ENCODE measurements at regions not wholly inside any gene's neighbourhood (a gene's known extent, or its start where the extent isn't known, plus 50 kb on each side); places are given as distances from the start of the nearest gene placed in this dataset.
"Not testable (repeated sequence)": the region's sequence is repeated elsewhere in the genome, so short reads cannot be mapped to it uniquely, and the experiment has no call there.

GRCh38 chr15:26261413-26261812 is 398.3 kb upstream of the ATP10A start:
- Mint-ChIP-seq H3K27me3 (ENCODE audit: low read depth) (no peaks in the 10 kb centered on the region), H3K9me3 (no peaks in the 10 kb centered on the region), H3K27ac (no peak overlapping the region), H3K36me3 (ENCODE audit: low read depth) (no peaks in the 10 kb centered on the region), H3K4me3 (no peak overlapping the region), H3K4me1 (ENCODE audit: low read depth) (no peaks in the 10 kb centered on the region)

GRCh38 chr15:26260517-26261133 is 397.5 kb upstream of the ATP10A start:
- H3K36me3 Mint-ChIP-seq (ENCODE audit: low read depth) = no peaks in the 10 kb centered on the region
- no peaks in the 10 kb centered on the region for H3K9me3 Mint-ChIP-seq
- no peak overlapping the region for H3K27ac Mint-ChIP-seq
- no peaks in the 10 kb centered on the region for H3K4me1 Mint-ChIP-seq (ENCODE audit: low read depth)
- H3K27me3 Mint-ChIP-seq (ENCODE audit: low read depth) = no peaks in the 10 kb centered on the region
- no peak overlapping the region for H3K4me3 Mint-ChIP-seq

DNA sequence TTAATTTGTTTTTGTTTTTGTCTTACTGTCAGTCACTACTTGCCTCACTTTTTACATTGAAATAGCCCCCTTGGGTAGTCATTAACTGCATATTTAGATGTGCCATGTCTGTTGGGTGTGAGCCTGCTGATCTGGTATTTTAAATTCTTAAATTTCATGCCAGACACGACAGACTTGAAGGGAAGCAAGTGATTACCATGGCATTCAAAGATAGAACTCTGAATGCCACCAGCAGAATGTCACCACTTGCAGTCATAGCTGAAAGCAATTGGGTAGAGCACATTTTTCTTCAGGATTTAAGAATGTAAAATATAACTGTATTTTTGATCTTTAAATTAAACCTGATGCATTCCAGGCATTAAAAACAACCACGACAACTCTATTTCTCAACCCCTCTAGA is 396.5 kb upstream of the ATP10A start:
- Mint-ChIP-seq H3K36me3 (ENCODE audit: low read depth) (no peaks in the 10 kb centered on the region), H3K4me1 (ENCODE audit: low read depth) (no peaks in the 10 kb centered on the region), H3K27me3 (ENCODE audit: low read depth) (no peaks in the 10 kb centered on the region), H3K27ac (no peak overlapping the region), H3K4me3 (no peak overlapping the region), H3K9me3 (no peaks in the 10 kb centered on the region)

- not testable (repeated sequence) for H3K4me1 Mint-ChIP-seq (ENCODE audit: low read depth); H3K36me3 Mint-ChIP-seq (ENCODE audit: low read depth); H3K27ac Mint-ChIP-seq; H3K27me3 Mint-ChIP-seq (ENCODE audit: low read depth); H3K4me3 Mint-ChIP-seq; H3K9me3 Mint-ChIP-seq
These were observed 381.7 kb upstream of the ATP10A start for GRCh38 chr15:26244782-26245181.

- H3K4me3 Mint-ChIP-seq = no peak overlapping the region
- H3K4me1 Mint-ChIP-seq (ENCODE audit: low read depth) = no peaks in the 10 kb centered on the region
- no peaks in the 10 kb centered on the region for H3K36me3 Mint-ChIP-seq (ENCODE audit: low read depth)
- no peak overlapping the region for H3K27ac Mint-ChIP-seq
- H3K9me3 Mint-ChIP-seq = peaks cover 8% of the 10 kb centered on the region
- no peaks in the 10 kb centered on the region for H3K27me3 Mint-ChIP-seq (ENCODE audit: low read depth)
These were observed 380.3 kb upstream of the ATP10A start for GRCh38 chr15:26243382-26243781.

GRCh38 chr15:26242565-26243071 is 379.5 kb upstream of the ATP10A start:
- Mint-ChIP-seq H3K27me3 (ENCODE audit: low read depth) (no peaks in the 10 kb centered on the region), H3K36me3 (ENCODE audit: low read depth) (no peaks in the 10 kb centered on the region), H3K9me3 (peaks cover 8% of the 10 kb centered on the region), H3K27ac (no peak overlapping the region), H3K4me3 (no peak overlapping the region), H3K4me1 (ENCODE audit: low read depth) (no peaks in the 10 kb centered on the region)

DNA sequence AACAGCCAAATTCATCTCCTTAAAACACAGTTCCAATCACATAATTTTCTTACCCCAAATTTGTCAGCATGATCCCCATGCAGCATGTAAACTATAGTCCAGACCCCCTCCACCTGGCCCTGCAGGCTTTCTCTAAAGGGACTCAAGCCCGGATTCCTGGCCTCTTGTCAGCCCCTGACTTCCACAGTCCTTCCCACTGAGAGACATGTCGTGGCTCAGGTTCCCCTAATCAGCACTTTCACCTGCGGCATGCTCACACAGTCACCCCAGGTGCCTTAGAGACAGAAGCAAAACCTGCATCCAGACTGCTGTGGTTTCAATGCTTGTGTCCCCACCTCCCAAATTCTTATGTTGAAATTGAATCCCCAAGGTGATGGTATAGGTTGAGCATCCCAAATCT is 372.7 kb upstream of the ATP10A start:
- Mint-ChIP-seq H3K27ac (no peak overlapping the region), H3K4me3 (no peak overlapping the region), H3K36me3 (ENCODE audit: low read depth) (no peaks in the 10 kb centered on the region), H3K9me3 (peaks cover 4% of the 10 kb centered on the region), H3K4me1 (ENCODE audit: low read depth) (no peaks in the 10 kb centered on the region), H3K27me3 (ENCODE audit: low read depth) (no peaks in the 10 kb centered on the region)

GRCh38 chr15:26234976-26235767 is 372.0 kb upstream of the ATP10A start:
- Mint-ChIP-seq H3K4me3 (no peak overlapping the region), H3K4me1 (ENCODE audit: low read depth) (no peaks in the 10 kb centered on the region), H3K36me3 (ENCODE audit: low read depth) (no peaks in the 10 kb centered on the region), H3K27ac (no peak overlapping the region), H3K9me3 (peaks cover 4% of the 10 kb centered on the region), H3K27me3 (ENCODE audit: low read depth) (no peaks in the 10 kb centered on the region)

DNA sequence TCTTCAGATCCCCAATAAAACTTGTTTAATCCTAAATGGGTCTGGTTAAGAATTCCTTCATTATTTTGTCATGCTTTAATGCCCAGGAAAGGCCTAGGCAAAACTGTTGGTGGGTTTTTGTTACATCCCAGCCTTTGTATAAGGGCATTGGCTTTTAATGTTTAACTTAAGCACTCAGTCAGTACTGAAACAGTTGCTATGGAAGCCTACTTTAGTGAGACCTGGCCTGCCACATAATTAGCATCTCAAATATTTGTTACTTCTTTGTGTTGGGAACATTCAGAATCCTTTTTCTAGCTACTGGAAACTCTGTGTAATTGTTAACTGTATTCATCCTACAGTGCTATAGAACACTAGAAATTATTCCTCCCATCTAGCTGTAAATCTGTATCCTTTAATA is 369.6 kb upstream of the ATP10A start:
- Mint-ChIP-seq H3K27me3 (ENCODE audit: low read depth) (no peaks in the 10 kb centered on the region), H3K4me1 (ENCODE audit: low read depth) (no peaks in the 10 kb centered on the region), H3K27ac (no peak overlapping the region), H3K36me3 (ENCODE audit: low read depth) (no peaks in the 10 kb centered on the region), H3K4me3 (no peak overlapping the region), H3K9me3 (peaks cover 4% of the 10 kb centered on the region)

DNA sequence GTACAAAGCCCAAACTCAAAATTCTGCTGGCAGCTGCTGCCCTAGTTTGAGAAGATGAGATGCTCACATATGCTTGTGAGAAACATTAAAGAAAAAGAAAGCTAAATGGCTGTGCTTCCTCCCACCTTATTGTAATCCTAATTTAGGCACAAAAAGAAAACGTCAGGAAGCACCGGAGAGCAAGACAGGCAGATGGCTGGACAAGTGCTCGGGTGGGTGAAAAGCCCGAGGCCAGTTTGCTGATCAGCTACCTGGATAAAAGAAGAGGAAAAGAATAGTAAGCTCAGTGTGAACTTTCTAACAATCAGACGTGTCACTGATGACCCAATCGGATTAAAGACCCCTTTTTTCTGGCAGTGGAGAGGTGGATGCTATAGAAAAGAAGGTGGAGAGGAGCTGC is 368.0 kb upstream of the ATP10A start:
- H3K9me3 Mint-ChIP-seq = peaks cover 13% of the 10 kb centered on the region
- no peak overlapping the region for H3K4me3 Mint-ChIP-seq
- H3K27me3 Mint-ChIP-seq (ENCODE audit: low read depth) = no peaks in the 10 kb centered on the region
- H3K4me1 Mint-ChIP-seq (ENCODE audit: low read depth) = no peaks in the 10 kb centered on the region
- H3K27ac Mint-ChIP-seq = no peak overlapping the region
- no peaks in the 10 kb centered on the region for H3K36me3 Mint-ChIP-seq (ENCODE audit: low read depth)

- no peaks in the 10 kb centered on the region for H3K27me3 Mint-ChIP-seq (ENCODE audit: low read depth)
- no peaks in the 10 kb centered on the region for H3K36me3 Mint-ChIP-seq (ENCODE audit: low read depth)
- peaks cover 17% of the 10 kb centered on the region for H3K9me3 Mint-ChIP-seq
- H3K4me1 Mint-ChIP-seq (ENCODE audit: low read depth) = no peaks in the 10 kb centered on the region
- H3K4me3 Mint-ChIP-seq = no peak overlapping the region
- no peak overlapping the region for H3K27ac Mint-ChIP-seq
These were observed 361.1 kb upstream of the ATP10A start for GRCh38 chr15:26224266-26224665.

DNA sequence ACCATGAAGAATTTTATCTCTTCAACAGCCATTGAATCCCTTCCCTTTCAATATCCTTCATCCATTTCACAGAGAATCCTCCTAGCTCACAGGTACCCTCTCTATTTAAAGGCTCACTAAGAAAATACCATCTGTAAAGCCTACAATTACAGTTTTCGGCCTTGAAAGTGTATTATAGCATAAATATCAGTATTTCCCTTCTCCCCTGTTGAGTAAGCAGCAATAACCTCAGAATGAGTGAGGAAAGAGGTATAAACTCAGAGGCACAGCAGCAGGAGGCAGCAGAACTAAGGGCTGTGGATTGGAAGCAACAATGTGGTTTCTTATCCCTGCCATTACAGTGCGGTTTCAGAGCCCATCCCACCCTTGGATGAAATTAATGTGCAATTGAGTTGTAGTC is 360.6 kb upstream of the ATP10A start:
- Mint-ChIP-seq H3K27me3 (ENCODE audit: low read depth) (no peaks in the 10 kb centered on the region), H3K4me1 (ENCODE audit: low read depth) (no peaks in the 10 kb centered on the region), H3K9me3 (peaks cover 13% of the 10 kb centered on the region), H3K36me3 (ENCODE audit: low read depth) (no peaks in the 10 kb centered on the region), H3K4me3 (no peak overlapping the region), H3K27ac (no peak overlapping the region)

GRCh38 chr15:26222781-26223180 is 359.7 kb upstream of the ATP10A start:
- Mint-ChIP-seq H3K4me3 (no peak overlapping the region), H3K36me3 (ENCODE audit: low read depth) (no peaks in the 10 kb centered on the region), H3K27ac (no peak overlapping the region), H3K9me3 (peaks cover 13% of the 10 kb centered on the region), H3K27me3 (ENCODE audit: low read depth) (no peaks in the 10 kb centered on the region), H3K4me1 (ENCODE audit: low read depth) (no peaks in the 10 kb centered on the region)

- not testable (repeated sequence) for H3K4me3 Mint-ChIP-seq; H3K27me3 Mint-ChIP-seq (ENCODE audit: low read depth); H3K36me3 Mint-ChIP-seq (ENCODE audit: low read depth); H3K4me1 Mint-ChIP-seq (ENCODE audit: low read depth); H3K27ac Mint-ChIP-seq
- H3K9me3 Mint-ChIP-seq = peaks cover 11% of the 10 kb centered on the region
These were observed 353.9 kb upstream of the ATP10A start for GRCh38 chr15:26217043-26217442.

DNA sequence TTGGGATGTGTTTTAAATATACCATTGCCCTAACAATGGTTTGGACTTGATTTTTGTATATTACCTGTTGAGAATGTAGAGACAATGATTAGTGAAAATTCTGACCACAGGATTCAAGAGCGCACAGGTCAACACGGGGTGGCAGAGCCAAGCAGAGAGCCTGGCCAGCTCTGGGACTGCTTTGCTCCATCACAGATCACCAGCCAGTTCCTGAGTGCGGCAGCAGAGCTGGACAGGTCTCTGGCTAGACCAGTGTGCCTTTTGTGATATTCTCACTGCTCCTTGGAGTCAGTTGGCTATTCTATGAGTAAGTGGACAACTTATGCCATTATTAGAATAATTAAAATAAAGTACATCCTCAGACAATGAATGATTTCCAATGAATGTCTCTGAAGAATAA is 351.2 kb upstream of the ATP10A start:
- no peak overlapping the region for H3K27ac Mint-ChIP-seq
- H3K9me3 Mint-ChIP-seq = peaks cover 11% of the 10 kb centered on the region
- no peaks in the 10 kb centered on the region for H3K36me3 Mint-ChIP-seq (ENCODE audit: low read depth)
- H3K4me1 Mint-ChIP-seq (ENCODE audit: low read depth) = no peaks in the 10 kb centered on the region
- no peak overlapping the region for H3K4me3 Mint-ChIP-seq
- no peaks in the 10 kb centered on the region for H3K27me3 Mint-ChIP-seq (ENCODE audit: low read depth)

All from T-helper 1 cell treated with Interleukin-12 subunit alpha and Interleukin-12 subunit beta and Interleukin-4 antibody, amounts not matched to agents 30 μg/mL and 1 μg/mL, for 36 hours (primary cell).